ENCODE measurements at regions not wholly inside any gene's neighbourhood (a gene's known extent, or its start where the extent isn't known, plus 50 kb on each side); places are given as distances from the start of the nearest gene placed in this dataset.
A peak's percentile ranks its signal among the peaks of the same experiment; 100 is the strongest.

- H3K9me3 Mint-ChIP-seq: no peaks in the 10 kb centered on the region
- no peaks in the 10 kb centered on the region for H3K36me3 Mint-ChIP-seq (ENCODE audit: low read depth)
- H3K4me3 Mint-ChIP-seq: peak overlapping the region; percentile 20
- peaks cover 69% of the 10 kb centered on the region for H3K4me1 Mint-ChIP-seq
- TF ChIP-seq, protein P1, sequence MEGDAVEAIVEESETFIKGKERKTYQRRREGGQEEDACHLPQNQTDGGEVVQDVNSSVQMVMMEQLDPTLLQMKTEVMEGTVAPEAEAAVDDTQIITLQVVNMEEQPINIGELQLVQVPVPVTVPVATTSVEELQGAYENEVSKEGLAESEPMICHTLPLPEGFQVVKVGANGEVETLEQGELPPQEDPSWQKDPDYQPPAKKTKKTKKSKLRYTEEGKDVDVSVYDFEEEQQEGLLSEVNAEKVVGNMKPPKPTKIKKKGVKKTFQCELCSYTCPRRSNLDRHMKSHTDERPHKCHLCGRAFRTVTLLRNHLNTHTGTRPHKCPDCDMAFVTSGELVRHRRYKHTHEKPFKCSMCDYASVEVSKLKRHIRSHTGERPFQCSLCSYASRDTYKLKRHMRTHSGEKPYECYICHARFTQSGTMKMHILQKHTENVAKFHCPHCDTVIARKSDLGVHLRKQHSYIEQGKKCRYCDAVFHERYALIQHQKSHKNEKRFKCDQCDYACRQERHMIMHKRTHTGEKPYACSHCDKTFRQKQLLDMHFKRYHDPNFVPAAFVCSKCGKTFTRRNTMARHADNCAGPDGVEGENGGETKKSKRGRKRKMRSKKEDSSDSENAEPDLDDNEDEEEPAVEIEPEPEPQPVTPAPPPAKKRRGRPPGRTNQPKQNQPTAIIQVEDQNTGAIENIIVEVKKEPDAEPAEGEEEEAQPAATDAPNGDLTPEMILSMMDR (conservative IDR thresholded peaks at IDR 0.05): no peak
- DNase-seq (ENCODE audit: low read depth, low spot score): no peak
- peak overlapping the region; percentile 69 for H3K27ac Mint-ChIP-seq (ENCODE audit: unreplicated experiment)
- no peaks in the 10 kb centered on the region for H3K27me3 Mint-ChIP-seq (ENCODE audit: low read depth)
Observed at GRCh38 chr20:11792568-11792953, 125.1 kb upstream of the BTBD3 start.

- no peak for DNase-seq (ENCODE audit: low read depth, low spot score)
- no peak overlapping the region for H3K4me3 Mint-ChIP-seq
- TF ChIP-seq, protein P1 (conservative IDR thresholded peaks at IDR 0.05): no peak
- H3K4me1 Mint-ChIP-seq: peaks cover 75% of the 10 kb centered on the region
- H3K27ac Mint-ChIP-seq (ENCODE audit: unreplicated experiment): no peak overlapping the region
- no peaks in the 10 kb centered on the region for H3K27me3 Mint-ChIP-seq (ENCODE audit: low read depth)
- H3K36me3 Mint-ChIP-seq (ENCODE audit: low read depth): no peaks in the 10 kb centered on the region
- no peaks in the 10 kb centered on the region for H3K9me3 Mint-ChIP-seq
Observed at GRCh38 chr20:11794525-11794924, 123.2 kb upstream of the BTBD3 start.

DNA sequence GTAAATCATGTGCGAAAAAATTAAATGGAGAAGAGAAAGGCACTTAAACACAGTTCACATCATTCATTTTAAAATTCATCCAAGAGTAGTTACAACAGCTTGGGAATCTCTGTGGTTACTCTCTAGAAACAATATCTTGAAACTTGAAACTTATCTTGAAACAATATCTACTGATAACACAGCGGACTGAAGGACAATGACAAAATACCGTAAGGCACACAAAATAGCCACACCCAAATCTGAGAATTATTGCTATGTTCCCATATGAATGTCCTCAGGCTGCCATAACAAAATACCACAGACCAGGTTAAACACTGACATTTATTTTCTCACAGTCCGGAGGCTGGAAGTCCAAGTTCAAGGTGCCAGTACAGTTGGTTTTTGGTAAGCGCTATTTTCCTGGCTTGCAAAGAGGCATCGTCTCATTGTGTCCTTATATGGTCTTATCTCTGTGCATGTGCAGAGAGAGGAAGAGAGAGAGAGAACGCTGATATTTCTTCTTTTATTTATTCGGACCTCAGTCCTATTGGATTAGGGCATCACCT lies 122.5 kb upstream of the BTBD3 start:
- TF ChIP-seq, protein P1 (conservative IDR thresholded peaks at IDR 0.05): no peak
- Mint-ChIP-seq H3K27me3 (ENCODE audit: low read depth) (no peaks in the 10 kb centered on the region), H3K36me3 (ENCODE audit: low read depth) (no peaks in the 10 kb centered on the region), H3K4me3 (no peak overlapping the region), H3K9me3 (no peaks in the 10 kb centered on the region), H3K27ac (ENCODE audit: unreplicated experiment) (no peak overlapping the region), H3K4me1 (peaks cover 74% of the 10 kb centered on the region)
- no peak for DNase-seq (ENCODE audit: low read depth, low spot score)

DNA sequence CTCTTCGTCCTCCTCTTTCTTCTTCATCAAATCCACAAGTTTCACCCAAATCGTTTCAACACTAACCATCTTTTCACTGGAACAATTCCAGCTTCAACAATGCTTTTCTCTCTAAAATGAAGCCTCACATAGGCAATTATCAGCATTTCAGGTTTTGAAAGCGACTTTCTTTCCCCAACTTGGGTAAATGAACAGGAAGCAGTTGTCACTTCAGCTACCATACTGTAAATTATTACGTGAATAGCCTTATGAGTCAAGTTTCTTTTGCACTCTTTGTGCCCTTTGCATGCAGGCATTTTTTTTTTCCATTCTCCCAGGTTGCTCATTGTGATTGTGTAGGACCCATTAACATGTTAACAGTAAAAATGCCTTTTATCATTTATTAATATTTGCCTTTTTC lies 121.7 kb upstream of the BTBD3 start:
- Mint-ChIP-seq H3K9me3 (no peaks in the 10 kb centered on the region), H3K36me3 (ENCODE audit: low read depth) (no peaks in the 10 kb centered on the region), H3K27me3 (ENCODE audit: low read depth) (no peaks in the 10 kb centered on the region), H3K4me1 (peaks cover 71% of the 10 kb centered on the region), H3K27ac (ENCODE audit: unreplicated experiment) (no peak overlapping the region), H3K4me3 (no peak overlapping the region)
- DNase-seq (ENCODE audit: low read depth, low spot score): no peak
- TF ChIP-seq, protein P1 (conservative IDR thresholded peaks at IDR 0.05): no peak

DNA sequence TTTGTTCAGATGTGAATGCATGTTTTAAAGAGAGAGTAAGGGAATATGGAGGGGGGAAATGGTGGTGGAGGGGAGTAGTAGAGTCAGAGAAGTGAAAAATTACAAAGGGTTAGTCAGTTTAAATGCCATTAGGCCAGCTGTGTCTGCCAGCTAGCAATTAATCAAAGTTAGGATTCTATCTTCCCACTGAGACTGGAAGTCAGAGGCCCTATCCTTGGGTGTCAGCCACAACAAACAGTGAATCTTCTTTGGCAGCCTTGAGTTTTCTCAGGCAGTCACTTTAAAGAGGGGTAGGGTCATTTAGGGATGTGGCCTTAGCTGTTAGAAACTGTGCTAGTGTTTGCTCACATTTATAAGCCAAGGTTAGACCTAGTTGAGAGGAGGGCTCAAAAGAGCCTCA lies 120.5 kb upstream of the BTBD3 start:
- Mint-ChIP-seq H3K27ac (ENCODE audit: unreplicated experiment) (no peak overlapping the region), H3K27me3 (ENCODE audit: low read depth) (no peaks in the 10 kb centered on the region), H3K9me3 (no peaks in the 10 kb centered on the region), H3K4me1 (peaks cover 61% of the 10 kb centered on the region), H3K4me3 (no peak overlapping the region), H3K36me3 (ENCODE audit: low read depth) (no peaks in the 10 kb centered on the region)
- TF ChIP-seq, protein P1 (conservative IDR thresholded peaks at IDR 0.05): no peak
- DNase-seq (ENCODE audit: low read depth, low spot score): no peak

DNA sequence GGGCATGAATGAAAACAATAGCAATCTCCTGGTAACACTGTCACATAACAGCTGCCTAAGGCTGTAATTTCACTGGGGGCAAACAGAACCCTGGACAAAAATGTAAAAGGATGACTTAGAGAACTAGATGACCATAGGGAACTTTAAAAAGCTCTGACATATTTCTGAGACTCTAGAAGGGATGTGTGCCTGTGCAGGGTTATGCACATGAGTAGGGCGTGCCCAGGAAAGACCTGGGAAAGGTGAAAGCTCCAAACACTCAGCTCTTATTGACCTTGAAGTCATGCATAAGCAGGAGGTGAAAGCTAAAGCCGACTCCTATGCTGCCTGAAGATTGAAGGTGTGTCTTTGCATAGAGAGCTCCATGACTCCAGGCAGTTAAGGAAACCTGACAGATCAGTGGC lies 118.4 kb upstream of the BTBD3 start:
- no peak overlapping the region for H3K27ac Mint-ChIP-seq (ENCODE audit: unreplicated experiment)
- no peaks in the 10 kb centered on the region for H3K27me3 Mint-ChIP-seq (ENCODE audit: low read depth)
- no peak for DNase-seq (ENCODE audit: low read depth, low spot score)
- no peaks in the 10 kb centered on the region for H3K9me3 Mint-ChIP-seq
- H3K4me1 Mint-ChIP-seq: peaks cover 43% of the 10 kb centered on the region
- TF ChIP-seq, protein P1 (conservative IDR thresholded peaks at IDR 0.05): no peak
- no peaks in the 10 kb centered on the region for H3K36me3 Mint-ChIP-seq (ENCODE audit: low read depth)
- H3K4me3 Mint-ChIP-seq: no peak overlapping the region

Data from neural crest cell (in vitro differentiated cells).